ENCODE measurements at regions not wholly inside any gene's neighbourhood (a gene's known extent, or its start where the extent isn't known, plus 50 kb on each side); places are given as distances from the start of the nearest gene placed in this dataset.

- Histone ChIP-seq H3K4me3 (no peak overlapping the region), H3K27me3 (no peaks in the 10 kb centered on the region), H3K4me1 (no peaks in the 10 kb centered on the region), H3K36me3 (no peaks in the 10 kb centered on the region), H3K9me3 (peaks cover 0 to 20% (median 0%) of the 10 kb centered on the region in 3 donors), H3K27ac (no peak overlapping the region)
- ATAC-seq = no peak
- 76 to 86% methylated on average over 1 of the region's 1 CpG for WGBS, 2 donors (ENCODE audit: low coverage in 1 of 2)
- TF ChIP-seq, protein P1, sequence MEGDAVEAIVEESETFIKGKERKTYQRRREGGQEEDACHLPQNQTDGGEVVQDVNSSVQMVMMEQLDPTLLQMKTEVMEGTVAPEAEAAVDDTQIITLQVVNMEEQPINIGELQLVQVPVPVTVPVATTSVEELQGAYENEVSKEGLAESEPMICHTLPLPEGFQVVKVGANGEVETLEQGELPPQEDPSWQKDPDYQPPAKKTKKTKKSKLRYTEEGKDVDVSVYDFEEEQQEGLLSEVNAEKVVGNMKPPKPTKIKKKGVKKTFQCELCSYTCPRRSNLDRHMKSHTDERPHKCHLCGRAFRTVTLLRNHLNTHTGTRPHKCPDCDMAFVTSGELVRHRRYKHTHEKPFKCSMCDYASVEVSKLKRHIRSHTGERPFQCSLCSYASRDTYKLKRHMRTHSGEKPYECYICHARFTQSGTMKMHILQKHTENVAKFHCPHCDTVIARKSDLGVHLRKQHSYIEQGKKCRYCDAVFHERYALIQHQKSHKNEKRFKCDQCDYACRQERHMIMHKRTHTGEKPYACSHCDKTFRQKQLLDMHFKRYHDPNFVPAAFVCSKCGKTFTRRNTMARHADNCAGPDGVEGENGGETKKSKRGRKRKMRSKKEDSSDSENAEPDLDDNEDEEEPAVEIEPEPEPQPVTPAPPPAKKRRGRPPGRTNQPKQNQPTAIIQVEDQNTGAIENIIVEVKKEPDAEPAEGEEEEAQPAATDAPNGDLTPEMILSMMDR (IDR thresholded peaks at IDR 0.05) = no peak
- no peak for TF ChIP-seq POLR2AphosphoS5 (IDR thresholded peaks at IDR 0.05)
- no peak for TF ChIP-seq POLR2A (IDR thresholded peaks at IDR 0.05)
- TF ChIP-seq EP300 (IDR thresholded peaks at IDR 0.05) = no peak
These were observed 188.1 kb upstream of the PLET1 start for GRCh38 chr11:112448806-112449205.

GRCh38 chr11:112451250-112451649 is 190.6 kb upstream of the PLET1 start:
- ATAC-seq = no peak
- H3K27me3 ChIP-seq = no peaks in the 10 kb centered on the region
- no peaks in the 10 kb centered on the region for H3K36me3 ChIP-seq
- H3K9me3 ChIP-seq = no peaks in the 10 kb centered on the region
- no peak overlapping the region for H3K4me3 ChIP-seq
- no peaks in the 10 kb centered on the region for H3K4me1 ChIP-seq
- TF ChIP-seq POLR2AphosphoS5 (IDR thresholded peaks at IDR 0.05) (no peak), EP300 (IDR thresholded peaks at IDR 0.05) (no peak), POLR2A (IDR thresholded peaks at IDR 0.05) (no peak)
- TF ChIP-seq, protein P1 (IDR thresholded peaks at IDR 0.05) = no peak
- WGBS, 2 donors (ENCODE audit: low coverage in 1 of 2) = 92 to 93% methylated on average over 4 of the region's 4 CpGs
- H3K27ac ChIP-seq = no peak overlapping the region

- Histone ChIP-seq H3K36me3 (no peaks in the 10 kb centered on the region), H3K27me3 (no peaks in the 10 kb centered on the region), H3K4me3 (no peak overlapping the region), H3K9me3 (no peaks in the 10 kb centered on the region), H3K27ac (no peak overlapping the region), H3K4me1 (no peaks in the 10 kb centered on the region)
- no peak for ATAC-seq
- TF ChIP-seq, protein P1 (IDR thresholded peaks at IDR 0.05) = peak; percentile 7 to 52 (median 24)
- no peak for TF ChIP-seq POLR2A (IDR thresholded peaks at IDR 0.05)
- 84 to 88% methylated on average over 2 to 3 of the region's 4 CpGs for WGBS, 2 donors (ENCODE audit: low coverage in 1 of 2)
These were observed 193.2 kb upstream of the PLET1 start for GRCh38 chr11:112453601-112454577.

GRCh38 chr11:112454841-112455240 is 194.2 kb upstream of the PLET1 start:
- Histone ChIP-seq H3K4me3 (no peak overlapping the region), H3K9me3 (no peaks in the 10 kb centered on the region), H3K27ac (no peak overlapping the region), H3K27me3 (no peaks in the 10 kb centered on the region), H3K36me3 (no peaks in the 10 kb centered on the region), H3K4me1 (no peaks in the 10 kb centered on the region)
- no peak for TF ChIP-seq POLR2A (IDR thresholded peaks at IDR 0.05)
- ATAC-seq = no peak
- 57 to 61% methylated on average over 3 to 4 of the region's 4 CpGs for WGBS, 2 donors (ENCODE audit: low coverage in 1 of 2)

- Histone ChIP-seq H3K36me3 (no peaks in the 10 kb centered on the region), H3K4me3 (no peak overlapping the region), H3K4me1 (no peaks in the 10 kb centered on the region), H3K27ac (no peak overlapping the region), H3K27me3 (no peaks in the 10 kb centered on the region), H3K9me3 (no peaks in the 10 kb centered on the region)
- no peak for ATAC-seq
- TF ChIP-seq, protein P1 (IDR thresholded peaks at IDR 0.05) = no peak
- TF ChIP-seq POLR2A (IDR thresholded peaks at IDR 0.05) (no peak), POLR2AphosphoS5 (IDR thresholded peaks at IDR 0.05) (no peak), EP300 (IDR thresholded peaks at IDR 0.05) (no peak)
- 80 to 89% methylated on average over 1 of the region's 1 CpG for WGBS, 2 donors (ENCODE audit: low coverage in 1 of 2)
These were observed 195.1 kb upstream of the PLET1 start for GRCh38 chr11:112455791-112456190.
